ENCODE measurements at regions not wholly inside any gene's neighbourhood (a gene's known extent, or its start where the extent isn't known, plus 50 kb on each side); places are given as distances from the start of the nearest gene placed in this dataset.

DNA sequence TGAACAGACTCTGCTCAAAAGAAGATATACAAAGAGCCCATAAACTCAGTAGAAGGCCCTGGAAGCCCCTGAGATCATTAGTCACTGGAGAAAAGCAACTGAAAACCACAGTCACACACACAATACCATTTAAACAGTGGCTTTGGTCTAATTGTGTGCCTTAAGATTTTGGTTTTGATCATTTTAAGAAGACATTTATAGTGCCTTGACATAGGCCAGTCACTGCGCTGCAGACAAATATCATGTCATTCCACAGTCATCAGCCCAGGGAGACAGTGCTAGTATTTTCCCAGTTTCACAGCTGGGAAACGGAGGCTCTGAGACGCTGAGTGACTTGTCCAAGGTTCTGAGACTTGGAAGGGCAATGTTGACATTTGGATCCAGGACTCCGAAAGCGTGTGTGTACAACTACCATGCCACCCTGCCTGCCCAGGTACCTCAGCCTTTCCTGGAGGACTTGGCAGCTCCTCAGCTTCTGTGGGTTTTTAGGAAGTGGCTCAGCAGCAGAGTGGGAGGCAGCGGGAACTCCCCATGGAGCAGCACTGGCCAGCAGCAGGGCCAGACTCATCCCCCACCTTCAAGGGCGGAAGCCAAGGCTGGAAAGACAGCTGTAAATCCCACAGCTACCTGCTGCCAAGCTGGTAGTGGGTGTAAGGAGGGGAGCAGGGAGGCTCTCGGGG lies 173.9 kb downstream of the WDR11 start:
- no peaks in the 10 kb centered on the region for H3K9me3 ChIP-seq (replicated peaks; ENCODE audit: control insufficient read depth, insufficient read depth, low read length)
- ChIA-PET RAD21 (ENCODE audit: unreplicated experiment) (no interaction called here), CTCF (no interaction called here), SMC1A (ENCODE audit: uncharacterized antibody, unreplicated experiment) (no interaction called here), POLR2A (no interaction called here)
- BruUV-seq (replicated peaks) = no TSS peak
- no peak overlapping the region for H3K4me3 ChIP-seq
- no peaks in the 10 kb centered on the region for H3K4me1 ChIP-seq (ENCODE audit: control insufficient read depth, insufficient read depth, low read length)
- no peak overlapping the region for H3K27ac ChIP-seq (ENCODE audit: control insufficient read depth, insufficient read depth)
- no peak for FAIRE-seq
- 56% methylated on average over 8 of the region's 8 CpGs for WGBS (ENCODE audit: insufficient coverage, insufficient replicate concordance, low lambda C conversion rate, missing lambda C conversion rate)
- no peak overlapping the region for H3K4me2 ChIP-seq (ENCODE audit: control insufficient read depth, insufficient read depth)
- TF ChIP-seq, protein P1, sequence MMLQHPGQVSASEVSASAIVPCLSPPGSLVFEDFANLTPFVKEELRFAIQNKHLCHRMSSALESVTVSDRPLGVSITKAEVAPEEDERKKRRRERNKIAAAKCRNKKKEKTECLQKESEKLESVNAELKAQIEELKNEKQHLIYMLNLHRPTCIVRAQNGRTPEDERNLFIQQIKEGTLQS (IDR thresholded peaks at IDR 0.05; ENCODE audit: borderline replicate concordance, extremely low read depth, low read depth, low read length) = no peak
- TF ChIP-seq HDGF (IDR thresholded peaks at IDR 0.05) (no peak), ZZZ3 (IDR thresholded peaks at IDR 0.05; ENCODE audit: control insufficient read depth, insufficient read length, low read depth) (no peak), MTA2 (IDR thresholded peaks at IDR 0.05; ENCODE audit: low read depth) (no peak), RFX5 (IDR thresholded peaks at IDR 0.05; ENCODE audit: low read depth, low read length) (no peak), TARDBP (IDR thresholded peaks at IDR 0.05; ENCODE audit: borderline replicate concordance) (no peak)
- TF ChIP-seq, protein P2, sequence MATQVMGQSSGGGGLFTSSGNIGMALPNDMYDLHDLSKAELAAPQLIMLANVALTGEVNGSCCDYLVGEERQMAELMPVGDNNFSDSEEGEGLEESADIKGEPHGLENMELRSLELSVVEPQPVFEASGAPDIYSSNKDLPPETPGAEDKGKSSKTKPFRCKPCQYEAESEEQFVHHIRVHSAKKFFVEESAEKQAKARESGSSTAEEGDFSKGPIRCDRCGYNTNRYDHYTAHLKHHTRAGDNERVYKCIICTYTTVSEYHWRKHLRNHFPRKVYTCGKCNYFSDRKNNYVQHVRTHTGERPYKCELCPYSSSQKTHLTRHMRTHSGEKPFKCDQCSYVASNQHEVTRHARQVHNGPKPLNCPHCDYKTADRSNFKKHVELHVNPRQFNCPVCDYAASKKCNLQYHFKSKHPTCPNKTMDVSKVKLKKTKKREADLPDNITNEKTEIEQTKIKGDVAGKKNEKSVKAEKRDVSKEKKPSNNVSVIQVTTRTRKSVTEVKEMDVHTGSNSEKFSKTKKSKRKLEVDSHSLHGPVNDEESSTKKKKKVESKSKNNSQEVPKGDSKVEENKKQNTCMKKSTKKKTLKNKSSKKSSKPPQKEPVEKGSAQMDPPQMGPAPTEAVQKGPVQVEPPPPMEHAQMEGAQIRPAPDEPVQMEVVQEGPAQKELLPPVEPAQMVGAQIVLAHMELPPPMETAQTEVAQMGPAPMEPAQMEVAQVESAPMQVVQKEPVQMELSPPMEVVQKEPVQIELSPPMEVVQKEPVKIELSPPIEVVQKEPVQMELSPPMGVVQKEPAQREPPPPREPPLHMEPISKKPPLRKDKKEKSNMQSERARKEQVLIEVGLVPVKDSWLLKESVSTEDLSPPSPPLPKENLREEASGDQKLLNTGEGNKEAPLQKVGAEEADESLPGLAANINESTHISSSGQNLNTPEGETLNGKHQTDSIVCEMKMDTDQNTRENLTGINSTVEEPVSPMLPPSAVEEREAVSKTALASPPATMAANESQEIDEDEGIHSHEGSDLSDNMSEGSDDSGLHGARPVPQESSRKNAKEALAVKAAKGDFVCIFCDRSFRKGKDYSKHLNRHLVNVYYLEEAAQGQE (IDR thresholded peaks at IDR 0.05; ENCODE audit: low read depth, low read length) = no peak
- in situ Hi-C loops (cut with MboI) (no loop called here), intact Hi-C loops (cut with micrococcal nuclease; ENCODE audit: unreplicated experiment) (no loop called here)
- no peaks in the 10 kb centered on the region for H3K79me2 ChIP-seq (ENCODE audit: control insufficient read depth, insufficient read depth, low read length)
- H3K9ac ChIP-seq (ENCODE audit: control insufficient read depth, insufficient read depth, low read length) = no peak overlapping the region
- H4K20me1 ChIP-seq (ENCODE audit: control insufficient read depth, insufficient read depth) = no peaks in the 10 kb centered on the region
- no peak overlapping the region for H2AFZ ChIP-seq (ENCODE audit: control insufficient read depth, low read depth, low read length)
- no peaks in the 10 kb centered on the region for H3K27me3 ChIP-seq (replicated peaks in 1 of 2; ENCODE audit: control insufficient read depth in 2 of 2, insufficient read depth in 2 of 2, low read length in 1 of 2)
- DNase-seq (ENCODE audit: low read depth, low spot score) = no peak
- no peaks in the 10 kb centered on the region for H3K36me3 ChIP-seq (ENCODE audit: control insufficient read depth in 2 of 2, insufficient read depth in 2 of 2, low read length in 1 of 2)
- ATAC-seq = no peak

Measured in GM12878 (cell line).